ENCODE measurements at regions not wholly inside any gene's neighbourhood (a gene's known extent, or its start where the extent isn't known, plus 50 kb on each side); places are given as distances from the start of the nearest gene placed in this dataset.

DNA sequence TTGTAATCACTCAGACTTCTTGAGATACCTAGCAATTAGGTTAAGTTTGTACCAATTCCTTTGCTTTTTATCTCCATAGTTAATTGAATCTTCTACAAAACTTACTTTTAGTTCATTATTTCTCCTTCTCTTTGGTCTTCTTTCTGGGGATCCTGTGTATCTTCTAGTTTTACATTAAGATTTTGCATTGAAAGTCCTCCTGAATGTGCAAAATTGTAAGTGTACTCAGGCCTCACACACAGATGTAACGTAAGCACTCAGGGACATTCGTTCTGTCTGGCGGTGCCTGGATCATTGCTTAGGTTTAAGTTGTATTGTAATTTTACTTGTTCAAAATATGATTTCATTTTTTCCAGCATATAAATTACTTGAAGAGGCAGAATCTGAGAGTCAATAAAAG, 222.6 kb upstream of the CPHXL start:
- in situ Hi-C loops (cut with HindIII; ENCODE audit: extremely low pct_ligation_motif_present, low pct_unique_long_range_greater_than_20kb), result no loop called here
- FAIRE-seq, result no peak
- Histone ChIP-seq H3K4me1 (ENCODE audit: insufficient read depth, low read length) (peaks cover 3% of the 10 kb centered on the region), H4K20me1 (ENCODE audit: insufficient read depth, low read length) (no peaks in the 10 kb centered on the region), H3K9me3 (ENCODE audit: low read length) (no peaks in the 10 kb centered on the region), H3K36me3 (replicated peaks in 1 of 2; ENCODE audit: control insufficient read depth in 1 of 2, insufficient read depth in 2 of 2, low read length in 2 of 2) (no peaks in the 10 kb centered on the region), H3K27ac (ENCODE audit: extremely low read length, insufficient read depth, low read length) (no peak overlapping the region), H3K4me3 (replicated peaks in 1 of 3; ENCODE audit: insufficient read depth in 1 of 3, low read depth in 2 of 3, low read length in 3 of 3) (no peak overlapping the region), H2AFZ (ENCODE audit: low read length) (no peak overlapping the region), H3K27me3 (ENCODE audit: control insufficient read depth in 1 of 2, insufficient read depth in 2 of 2, low read length in 2 of 2) (no peaks in the 10 kb centered on the region), H3K9ac (ENCODE audit: insufficient read depth, low read depth, low read length) (no peak overlapping the region), H3K4me2 (ENCODE audit: low read depth, low read length) (no peak overlapping the region), H3K79me2 (ENCODE audit: insufficient read depth, low read length) (no peaks in the 10 kb centered on the region)
- CTCF ChIA-PET (ENCODE audit: low intra/inter-chr PET ratio, low total read pairs), result no interaction called here
- intact Hi-C loops (cut with micrococcal nuclease; ENCODE audit: unreplicated experiment), result no loop called here
- ATAC-seq, result no peak
- 74% methylated on average over 3 of the region's 3 CpGs for WGBS (ENCODE audit: low lambda C conversion rate)
- no TSS peak for BruUV-seq (replicated peaks)
- DNase-seq (ENCODE audit: low spot score), result no peak
- TF ChIP-seq TMF1 (CRISPR knock-in tag; IDR thresholded peaks at IDR 0.05; ENCODE audit: low read depth) (no peak), NR2F1 (CRISPR knock-in tag; IDR thresholded peaks at IDR 0.05) (no peak), EHMT2 (IDR thresholded peaks at IDR 0.05; ENCODE audit: borderline replicate concordance, low read depth, low read length) (no peak), KMT2B (CRISPR knock-in tag; IDR thresholded peaks at IDR 0.05) (no peak)
- TF ChIP-seq, protein P1, sequence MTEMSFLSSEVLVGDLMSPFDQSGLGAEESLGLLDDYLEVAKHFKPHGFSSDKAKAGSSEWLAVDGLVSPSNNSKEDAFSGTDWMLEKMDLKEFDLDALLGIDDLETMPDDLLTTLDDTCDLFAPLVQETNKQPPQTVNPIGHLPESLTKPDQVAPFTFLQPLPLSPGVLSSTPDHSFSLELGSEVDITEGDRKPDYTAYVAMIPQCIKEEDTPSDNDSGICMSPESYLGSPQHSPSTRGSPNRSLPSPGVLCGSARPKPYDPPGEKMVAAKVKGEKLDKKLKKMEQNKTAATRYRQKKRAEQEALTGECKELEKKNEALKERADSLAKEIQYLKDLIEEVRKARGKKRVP (CRISPR knock-in tag; IDR thresholded peaks at IDR 0.05), result no peak
- POLR2A ChIA-PET, result no interaction called here

DNA sequence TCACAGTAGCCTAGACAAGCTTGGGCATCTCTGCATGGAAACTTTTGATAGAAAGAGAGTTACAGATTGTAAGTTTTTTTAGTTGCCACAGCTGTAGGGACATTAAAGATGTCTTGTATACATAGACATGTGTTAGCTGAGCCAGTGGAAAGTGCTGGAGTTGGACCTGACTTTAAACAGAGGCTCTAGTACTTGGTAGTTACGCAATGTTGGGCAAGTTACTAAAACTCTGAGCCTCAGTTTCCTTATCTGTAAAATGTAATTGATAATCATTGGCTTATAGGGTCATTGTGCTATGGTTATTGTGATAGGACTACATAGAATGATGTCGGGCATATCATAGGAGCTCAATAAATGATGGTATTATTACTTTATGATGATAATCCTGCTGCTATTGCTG, 225.8 kb upstream of the CPHXL start:
- H3K9me3 ChIP-seq (ENCODE audit: low read length), result no peaks in the 10 kb centered on the region
- BruUV-seq (replicated peaks), result no TSS peak
- in situ Hi-C loops (cut with HindIII; ENCODE audit: extremely low pct_ligation_motif_present, low pct_unique_long_range_greater_than_20kb) (no loop called here), intact Hi-C loops (cut with micrococcal nuclease; ENCODE audit: unreplicated experiment) (no loop called here)
- no peaks in the 10 kb centered on the region for H3K27me3 ChIP-seq (ENCODE audit: control insufficient read depth in 1 of 2, insufficient read depth in 2 of 2, low read length in 2 of 2)
- FAIRE-seq (no peak), ATAC-seq (no peak), DNase-seq (ENCODE audit: low spot score) (no peak)
- no peak overlapping the region for H2AFZ ChIP-seq (ENCODE audit: low read length)
- POLR2A ChIA-PET, result no interaction called here
- H3K79me2 ChIP-seq (ENCODE audit: insufficient read depth, low read length), result no peaks in the 10 kb centered on the region
- no peak overlapping the region for H3K4me2 ChIP-seq (ENCODE audit: low read depth, low read length)
- H4K20me1 ChIP-seq (ENCODE audit: insufficient read depth, low read length), result no peaks in the 10 kb centered on the region
- H3K36me3 ChIP-seq (replicated peaks in 1 of 2; ENCODE audit: control insufficient read depth in 1 of 2, insufficient read depth in 2 of 2, low read length in 2 of 2), result no peaks in the 10 kb centered on the region
- CTCF ChIA-PET (ENCODE audit: low intra/inter-chr PET ratio, low total read pairs), result no interaction called here
- no peak overlapping the region for H3K27ac ChIP-seq (ENCODE audit: extremely low read length, insufficient read depth, low read length)
- TF ChIP-seq CEBPB (IDR thresholded peaks at IDR 0.05; ENCODE audit: borderline replicate concordance, low read depth, low read length) (peak; percentile 59), SNRNP70 (IDR thresholded peaks at IDR 0.05; ENCODE audit: low read depth, low read length) (no peak), ATF7 (IDR thresholded peaks at IDR 0.05) (no peak), ATF7 (CRISPR knock-in tag; IDR thresholded peaks at IDR 0.05) (no peak), RXRB (CRISPR knock-in tag; IDR thresholded peaks at IDR 0.05; ENCODE audit: borderline replicate concordance) (no peak)
- TF ChIP-seq, protein P2, sequence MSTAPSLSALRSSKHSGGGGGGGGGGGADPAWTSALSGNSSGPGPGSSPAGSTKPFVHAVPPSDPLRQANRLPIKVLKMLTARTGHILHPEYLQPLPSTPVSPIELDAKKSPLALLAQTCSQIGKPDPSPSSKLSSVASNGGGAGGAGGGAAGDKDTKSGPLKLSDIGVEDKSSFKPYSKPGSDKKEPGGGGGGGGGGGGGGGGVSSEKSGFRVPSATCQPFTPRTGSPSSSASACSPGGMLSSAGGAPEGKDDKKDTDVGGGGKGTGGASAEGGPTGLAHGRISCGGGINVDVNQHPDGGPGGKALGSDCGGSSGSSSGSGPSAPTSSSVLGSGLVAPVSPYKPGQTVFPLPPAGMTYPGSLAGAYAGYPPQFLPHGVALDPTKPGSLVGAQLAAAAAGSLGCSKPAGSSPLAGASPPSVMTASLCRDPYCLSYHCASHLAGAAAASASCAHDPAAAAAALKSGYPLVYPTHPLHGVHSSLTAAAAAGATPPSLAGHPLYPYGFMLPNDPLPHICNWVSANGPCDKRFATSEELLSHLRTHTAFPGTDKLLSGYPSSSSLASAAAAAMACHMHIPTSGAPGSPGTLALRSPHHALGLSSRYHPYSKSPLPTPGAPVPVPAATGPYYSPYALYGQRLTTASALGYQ (CRISPR knock-in tag; IDR thresholded peaks at IDR 0.05), result no peak
- no peak overlapping the region for H3K9ac ChIP-seq (ENCODE audit: insufficient read depth, low read depth, low read length)
- 2% methylated on average over 2 of the region's 2 CpGs for WGBS (ENCODE audit: low lambda C conversion rate)
- H3K4me3 ChIP-seq (replicated peaks in 1 of 3; ENCODE audit: insufficient read depth in 1 of 3, low read depth in 2 of 3, low read length in 3 of 3), result no peak overlapping the region
- no peaks in the 10 kb centered on the region for H3K4me1 ChIP-seq (ENCODE audit: insufficient read depth, low read length)

All from HepG2 (cell line).